Gastroesophageal sphincter (tissue), 3 donors: ENCODE measurements at regions not wholly inside any gene's neighbourhood (a gene's known extent, or its start where the extent isn't known, plus 50 kb on each side); places are given as distances from the start of the nearest gene placed in this dataset.

Experiments
- CTCF ChIP-seq, 4 experiments: fragments of 200-600 bp in 2 of 4; fragments of 450-650 bp in 2 of 4; sonication (generic) in 1 of 4; IDR thresholded peaks; one replicate each; pipeline ENCODE4 v1.5.1; 2017 to 2019; ENCODE audit warnings: antibody characterized with exemption in 4 of 4, mild to moderate bottlenecking in 2 of 4, moderate library complexity in 2 of 4
- EP300 ChIP-seq: sonication (generic); formaldehyde crosslinking; IDR thresholded peaks from one replicate; pipeline ENCODE4 v1.6.1; 2017; ENCODE audit warnings: antibody characterized with exemption, mild to moderate bottlenecking
- POLR2A ChIP-seq, 2 donors: fragments of 450-650 bp; IDR thresholded peaks; one replicate each; pipeline ENCODE4 v1.6.1; 2017; ENCODE audit warnings: antibody characterized with exemption in 2 of 2, mild to moderate bottlenecking in 2 of 2, moderate library complexity in 1 of 2
- POLR2AphosphoS5 ChIP-seq: sonication (generic); formaldehyde crosslinking; IDR thresholded peaks from one replicate; pipeline ENCODE4 v1.6.1; 2017; ENCODE audit warnings: antibody characterized with exemption

- TF ChIP-seq CTCF (IDR thresholded peaks at IDR 0.05) (no peak), POLR2A (IDR thresholded peaks at IDR 0.05) (no peak), POLR2AphosphoS5 (no peak), EP300 (no peak)
Measured at GRCh38 chr7:45999541-45999940, 78.5 kb upstream of the IGFBP3 start.
